Body of pancreas (tissue), 4 donors: ENCODE measurements at regions not wholly inside any gene's neighbourhood (a gene's known extent, or its start where the extent isn't known, plus 50 kb on each side); places are given as distances from the start of the nearest gene placed in this dataset.
A peak's percentile ranks its signal among the peaks of the same experiment; 100 is the strongest.

ENCODE experiments used
- ATAC-seq: fragments of 150-250 bp; one replicate; pipeline ENCODE4 v1.9.1; 2016
- DNase-seq, 4 donors: peaks; one replicate each; pipeline ENCODE4 v3.0.0-alpha.2; 2019
- H3K27ac ChIP-seq, 4 donors: fragments of 200-600 bp; sonication (generic); 1 replicate in 3 of 4; 2 replicates in 1 of 4; pipeline versions ENCODE4 v1.5.1 to v1.6.1; 2016 to 2019; ENCODE audit warnings: mild to moderate bottlenecking in 1 of 4, mixed read lengths in 1 of 4, moderate library complexity in 1 of 4
- H3K27me3 ChIP-seq, 2 donors: fragments of 200-600 bp; sonication (generic); one replicate each; pipeline ENCODE4 v1.6.0; 2016; ENCODE audit warnings: mild to moderate bottlenecking in 1 of 2
- H3K36me3 ChIP-seq, 2 donors: fragments of 200-600 bp; sonication (generic); replicated peaks in 1 of 2; 2 replicates each; pipeline ENCODE4 v1.5.1; 2016; ENCODE audit warnings: low read depth in 2 of 2; ENCODE audit not compliant: insufficient read depth in 1 of 2
- H3K4me1 ChIP-seq: fragments of 200-600 bp; sonication (generic); one replicate; pipeline ENCODE4 v1.6.0; 2016
- H3K4me3 ChIP-seq, 2 donors: fragments of 200-600 bp; sonication (generic); 1 replicate in 1 of 2; 2 replicates in 1 of 2; pipeline ENCODE4 v1.5.1; 2016 to 2019
- H3K9me3 ChIP-seq, 3 donors: fragments of 200-600 bp; sonication (generic); 1 replicate in 2 of 3; 2 replicates in 1 of 3; pipeline ENCODE4 v1.5.1; 2016
- CTCF ChIP-seq, 7 experiments: fragments of 450-650 bp in 4 of 7; fragments of 200-600 bp in 3 of 7; sonication (generic) in 3 of 7; IDR thresholded peaks; one replicate each; pipeline ENCODE4 v1.5.1; 2016 to 2019; ENCODE audit warnings: antibody characterized with exemption in 7 of 7
- POLR2A ChIP-seq, 3 donors: fragments of 450-650 bp; IDR thresholded peaks; one replicate each; pipeline ENCODE4 v1.6.1; 2016; ENCODE audit warnings: antibody characterized with exemption in 3 of 3, mild to moderate bottlenecking in 2 of 3
- WGBS, 2 donors: methylation state at CpG; one replicate each; pipeline ENCODE4 v1.1.5; 2017; 5-methylcytosine and 5-hydroxymethylcytosine counted together
- intact Hi-C: fragments of 100-400 bp; cut with DNase I; formaldehyde crosslinking; loops from one replicate; pipeline ENCODE4 v1.15.1; 2023

DNA sequence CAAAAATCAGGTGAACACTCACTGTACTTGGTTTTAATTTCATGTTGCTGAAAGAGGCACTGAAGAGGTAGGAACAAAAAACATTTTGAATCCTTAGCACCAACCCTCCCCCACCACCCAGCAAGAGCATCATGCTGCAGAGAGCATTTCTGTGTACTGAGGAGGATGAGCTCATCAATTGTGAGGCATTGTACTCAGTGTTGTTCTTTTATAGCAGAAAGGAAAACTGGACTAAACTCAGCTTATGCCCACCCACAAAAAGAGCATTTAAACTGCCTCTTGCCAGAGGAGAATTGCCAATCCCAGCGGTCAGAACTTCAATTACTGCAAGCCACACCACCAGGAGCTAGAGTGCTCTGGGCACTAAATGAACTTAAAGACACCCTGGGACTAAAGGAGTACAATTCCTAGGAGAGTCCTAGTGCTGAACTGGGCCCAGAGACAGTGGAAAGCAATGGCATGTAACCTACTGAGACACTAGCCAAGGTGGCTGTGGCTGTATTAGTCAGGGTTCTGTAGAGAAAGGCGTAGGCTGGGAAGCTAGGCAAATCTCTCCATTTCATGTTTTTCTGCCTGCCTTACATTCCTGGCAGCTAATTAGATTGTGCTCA, 280.7 kb upstream of the KLHL4 start:
- H3K36me3 ChIP-seq = no peaks in the 10 kb centered on the region
- no peaks in the 10 kb centered on the region for H3K4me1 ChIP-seq
- no peak overlapping the region for H3K27ac ChIP-seq
- H3K9me3 ChIP-seq = no peaks in the 10 kb centered on the region
- 59 to 83% methylated on average over 1 to 2 of the region's 2 CpGs for WGBS, 2 donors
- intact Hi-C loops = no loop called here
- H3K4me3 ChIP-seq = no peak overlapping the region
- ATAC-seq = no peak
- H3K27me3 ChIP-seq = no peaks in the 10 kb centered on the region
- no peak for DNase-seq
- TF ChIP-seq CTCF (IDR thresholded peaks at IDR 0.05) = no peak
- no peak for TF ChIP-seq POLR2A (IDR thresholded peaks at IDR 0.05)

GRCh38 chrX:87265518-87265917, 252.1 kb upstream of the KLHL4 start:
- WGBS, 2 donors = 44 to 52% methylated on average over 5 of the region's 5 CpGs
- ATAC-seq = no peak

GRCh38 chrX:87272491-87272890, 245.1 kb upstream of the KLHL4 start:
- no peak for ATAC-seq
- TF ChIP-seq CTCF (IDR thresholded peaks at IDR 0.05) (no peak), POLR2A (IDR thresholded peaks at IDR 0.05) (no peak)
- H3K4me1 ChIP-seq = no peaks in the 10 kb centered on the region
- no peak for DNase-seq
- H3K9me3 ChIP-seq = no peaks in the 10 kb centered on the region
- H3K4me3 ChIP-seq = no peak overlapping the region
- no peaks in the 10 kb centered on the region for H3K36me3 ChIP-seq
- no peaks in the 10 kb centered on the region for H3K27me3 ChIP-seq
- intact Hi-C loops = no loop called here
- no peak overlapping the region for H3K27ac ChIP-seq

More at GRCh38 chrX:87265518-87265917, 252.1 kb upstream of the KLHL4 start:
- H3K36me3 ChIP-seq = no peaks in the 10 kb centered on the region
- TF ChIP-seq POLR2A (IDR thresholded peaks at IDR 0.05) = no peak
- TF ChIP-seq CTCF (IDR thresholded peaks at IDR 0.05) = no peak
- no peak for DNase-seq
- H3K9me3 ChIP-seq = no peaks in the 10 kb centered on the region
- no peak overlapping the region for H3K27ac ChIP-seq
- intact Hi-C loops = no loop called here
- no peaks in the 10 kb centered on the region for H3K27me3 ChIP-seq
- H3K4me3 ChIP-seq = no peak overlapping the region
- no peaks in the 10 kb centered on the region for H3K4me1 ChIP-seq

- H3K4me1 ChIP-seq = no peaks in the 10 kb centered on the region
- intact Hi-C loops = no loop called here
- DNase-seq (no peak), ATAC-seq (no peak)
- TF ChIP-seq CTCF (IDR thresholded peaks at IDR 0.05) = peak in 6 of 7 experiments; percentile 20 to 57 (median 28)
- TF ChIP-seq POLR2A (IDR thresholded peaks at IDR 0.05) = no peak
- no peaks in the 10 kb centered on the region for H3K9me3 ChIP-seq
- no peak overlapping the region for H3K27ac ChIP-seq
- no peaks in the 10 kb centered on the region for H3K36me3 ChIP-seq
- H3K27me3 ChIP-seq = no peaks in the 10 kb centered on the region
- 2 to 4% methylated on average over 4 of the region's 4 CpGs for whole genome bisulfite sequencing, 2 donors
- H3K4me3 ChIP-seq = no peak overlapping the region
These were observed 217.9 kb upstream of the KLHL4 start for GRCh38 chrX:87299563-87300160.

GRCh38 chrX:87310780-87311179, 206.8 kb upstream of the KLHL4 start:
- intact Hi-C loops = no loop called here
- WGBS, 2 donors = 44 to 50% methylated on average over 1 of the region's 1 CpG
- ATAC-seq = no peak

More at GRCh38 chrX:87310780-87311179, 206.8 kb upstream of the KLHL4 start:
- no peaks in the 10 kb centered on the region for H3K9me3 ChIP-seq
- H3K4me1 ChIP-seq = no peaks in the 10 kb centered on the region
- no peak for DNase-seq
- no peak overlapping the region for H3K27ac ChIP-seq
- H3K36me3 ChIP-seq = no peaks in the 10 kb centered on the region
- TF ChIP-seq CTCF (IDR thresholded peaks at IDR 0.05) = no peak
- no peak for TF ChIP-seq POLR2A (IDR thresholded peaks at IDR 0.05)
- H3K27me3 ChIP-seq = no peaks in the 10 kb centered on the region
- H3K4me3 ChIP-seq = no peak overlapping the region
